Stimulated activated effector memory CD8-positive, alpha-beta T cell treated with anti-CD3 and anti-CD28 coated beads, Interleukin-12 subunit alpha, Interleukin-12 subunit beta, amount 100 ng/mL, for 72 hours (primary cell): ENCODE measurements at regions not wholly inside any gene's neighbourhood (a gene's known extent, or its start where the extent isn't known, plus 50 kb on each side); places are given as distances from the start of the nearest gene placed in this dataset.
"Not testable (repeated sequence)": the region's sequence is repeated elsewhere in the genome, so short reads cannot be mapped to it uniquely, and the experiment has no call there.

Source experiments
- ATAC-seq: fragments of 150-1000 bp; cut with Tn5 transposase; 2 replicates; pipeline ENCODE4 v1.10.0; 2021
- DNase-seq, 2 donors: peaks; one replicate each; pipeline ENCODE4 v3.0.0; 2021 to 2022; ENCODE audit warnings: low spot score in 2 of 2
- H3K27ac Mint-ChIP-seq: one replicate; pipeline ENCODE4 v1.8.0; 2022; ENCODE audit warnings: mild to moderate bottlenecking, mixed read lengths
- H3K36me3 Mint-ChIP-seq: one replicate; pipeline ENCODE4 v1.8.0; 2022; ENCODE audit warnings: mild to moderate bottlenecking, mixed read lengths
- H3K4me1 Mint-ChIP-seq: one replicate; pipeline ENCODE4 v1.8.0; 2022; ENCODE audit warnings: mixed read lengths
- H3K4me3 Mint-ChIP-seq: one replicate; pipeline ENCODE4 v1.8.0; 2022; ENCODE audit warnings: mild to moderate bottlenecking, mixed read lengths
- H3K9me3 Mint-ChIP-seq: one replicate; pipeline ENCODE4 v1.8.0; 2022; ENCODE audit warnings: mixed read lengths

DNA sequence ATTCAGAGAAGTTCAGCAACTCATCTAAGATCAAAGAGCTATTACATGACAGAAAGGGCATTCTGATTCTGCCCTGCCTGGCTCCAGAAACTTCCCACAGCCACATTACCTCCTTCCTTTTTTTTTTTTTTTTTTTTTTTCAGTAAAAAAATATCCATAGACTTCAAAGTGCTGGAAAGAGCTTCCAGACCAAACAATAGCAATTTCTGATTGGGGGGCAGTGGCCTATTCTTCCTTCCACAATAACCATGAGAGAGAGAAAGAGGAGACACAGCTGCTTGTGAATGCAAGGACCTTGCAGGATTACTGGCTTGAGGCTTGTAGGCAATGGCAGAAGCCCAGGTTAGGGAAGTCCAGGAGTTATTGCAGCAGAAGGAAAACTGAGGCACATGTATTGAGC, 151.0 kb upstream of the TOX3 start:
- Mint-ChIP-seq H3K27ac (no peak overlapping the region), H3K4me1 (no peaks in the 10 kb centered on the region), H3K9me3 (peaks cover 11% of the 10 kb centered on the region), H3K36me3 (no peaks in the 10 kb centered on the region), H3K4me3 (no peak overlapping the region)
- ATAC-seq (no peak), DNase-seq (no peak)

DNA sequence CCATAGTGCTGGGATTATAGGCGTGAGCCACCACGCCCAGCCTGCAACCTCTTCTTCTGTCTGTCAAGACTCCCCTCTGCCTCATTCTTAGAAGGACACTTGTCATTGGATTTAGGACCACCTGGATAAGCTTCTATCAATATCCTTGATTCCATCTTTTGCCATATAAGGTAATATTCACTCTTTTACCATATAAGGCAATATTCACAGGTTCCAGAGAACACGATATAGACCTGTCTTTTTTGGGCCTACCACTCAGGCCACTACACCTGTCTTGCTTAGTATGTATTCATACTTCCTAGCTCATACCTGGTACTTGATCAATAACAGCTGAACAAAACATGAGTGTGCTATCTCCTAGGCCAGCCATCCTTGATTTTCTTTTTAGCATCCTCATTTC, 149.2 kb upstream of the TOX3 start:
- no peak for ATAC-seq
- Mint-ChIP-seq H3K36me3 (no peaks in the 10 kb centered on the region), H3K4me1 (no peaks in the 10 kb centered on the region), H3K9me3 (peaks cover 14% of the 10 kb centered on the region), H3K4me3 (no peak overlapping the region), H3K27ac (no peak overlapping the region)
- no peak for DNase-seq

DNA sequence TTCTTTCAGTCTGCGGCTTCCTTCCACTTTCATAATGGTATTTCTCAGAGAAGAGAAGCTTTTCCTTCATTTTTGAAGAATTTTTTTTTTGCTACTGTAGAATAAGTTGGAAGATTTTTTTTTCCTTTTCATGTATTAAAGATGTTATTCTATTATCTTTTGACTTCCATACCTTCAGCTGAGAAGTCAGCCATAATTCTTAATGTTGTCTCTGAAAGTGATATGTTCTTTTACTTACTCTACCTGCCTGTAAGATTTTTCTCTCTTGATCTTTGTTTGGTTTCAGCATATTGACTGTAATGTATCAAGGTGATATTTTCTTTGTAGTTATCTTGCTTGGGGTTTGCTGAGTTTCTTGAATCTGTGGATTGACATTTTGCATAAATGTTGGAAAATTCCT, 143.5 kb upstream of the TOX3 start:
- DNase-seq = no peak
- Mint-ChIP-seq H3K4me3 (no peak overlapping the region), H3K4me1 (no peaks in the 10 kb centered on the region), H3K36me3 (no peaks in the 10 kb centered on the region), H3K27ac (no peak overlapping the region), H3K9me3 (peaks cover 16% of the 10 kb centered on the region)
- no peak for ATAC-seq

DNA sequence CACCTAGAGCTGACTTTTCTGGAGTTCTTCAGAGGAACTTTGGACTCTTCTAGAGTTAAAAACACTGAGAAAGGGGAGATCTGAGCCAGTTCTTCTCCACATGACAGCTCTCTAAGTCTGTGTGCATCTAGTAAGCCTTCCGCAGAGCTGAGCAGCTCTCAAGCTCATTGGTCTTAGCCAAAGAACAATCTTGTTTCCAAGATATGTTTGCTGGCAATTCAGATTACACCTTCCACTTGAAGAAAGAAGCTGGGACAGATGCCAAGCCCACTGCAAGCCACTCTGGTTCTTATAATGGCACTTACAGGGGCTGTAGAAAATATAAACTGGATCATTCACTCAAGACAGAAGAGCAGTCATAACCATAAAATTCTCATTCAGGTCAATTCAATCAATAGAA, 134.1 kb upstream of the TOX3 start:
- H3K4me1 Mint-ChIP-seq = no peaks in the 10 kb centered on the region
- peaks cover 12% of the 10 kb centered on the region for H3K9me3 Mint-ChIP-seq
- no peaks in the 10 kb centered on the region for H3K36me3 Mint-ChIP-seq
- H3K4me3 Mint-ChIP-seq = no peak overlapping the region
- ATAC-seq (no peak), DNase-seq (no peak)
- no peak overlapping the region for H3K27ac Mint-ChIP-seq

DNA sequence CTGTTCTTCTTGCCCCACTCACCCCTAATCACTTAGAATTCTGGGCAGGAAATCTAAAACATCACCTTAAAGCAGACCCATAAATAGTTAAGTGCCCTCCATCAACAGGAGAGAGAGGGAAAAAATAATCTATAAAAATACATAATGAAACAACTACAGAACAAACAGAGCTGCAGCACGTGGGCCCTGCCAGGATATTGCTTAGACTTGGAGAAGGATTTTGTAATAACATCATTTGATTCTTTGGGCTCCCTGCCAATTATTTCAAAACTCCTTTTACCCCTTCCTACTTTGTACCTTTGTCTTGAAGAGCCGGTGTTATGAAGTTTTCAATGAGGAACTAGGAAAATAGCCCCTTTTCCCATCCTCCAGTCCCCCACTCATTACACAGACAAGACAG, 130.6 kb upstream of the TOX3 start:
- peaks cover 4% of the 10 kb centered on the region for H3K9me3 Mint-ChIP-seq
- no peak for ATAC-seq
- H3K36me3 Mint-ChIP-seq = no peaks in the 10 kb centered on the region
- DNase-seq = no peak
- no peak overlapping the region for H3K4me3 Mint-ChIP-seq
- no peak overlapping the region for H3K27ac Mint-ChIP-seq
- no peaks in the 10 kb centered on the region for H3K4me1 Mint-ChIP-seq

DNA sequence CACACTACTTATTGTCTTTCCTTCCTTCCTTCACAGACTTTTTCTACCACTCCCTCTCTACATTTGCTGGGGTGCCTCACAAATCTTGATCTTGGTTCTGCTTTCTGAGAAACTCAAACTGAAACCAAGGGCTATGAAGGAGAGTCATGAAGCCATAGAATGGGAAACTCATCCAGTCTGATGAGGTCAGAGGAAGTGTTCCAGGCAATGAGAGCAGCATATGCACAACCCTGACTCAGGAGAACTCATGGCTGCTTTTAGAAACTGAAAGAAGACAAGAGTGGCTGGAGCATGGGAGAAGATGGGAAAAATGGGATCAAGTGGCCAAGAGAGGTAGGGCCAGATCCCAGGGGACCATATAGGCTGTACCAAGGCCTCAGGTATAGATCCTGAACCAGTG, 130.0 kb upstream of the TOX3 start:
- peaks cover 4% of the 10 kb centered on the region for H3K9me3 Mint-ChIP-seq
- DNase-seq (no peak), ATAC-seq (no peak)
- H3K27ac Mint-ChIP-seq = no peak overlapping the region
- no peaks in the 10 kb centered on the region for H3K36me3 Mint-ChIP-seq
- H3K4me1 Mint-ChIP-seq = no peaks in the 10 kb centered on the region
- H3K4me3 Mint-ChIP-seq = no peak overlapping the region

DNA sequence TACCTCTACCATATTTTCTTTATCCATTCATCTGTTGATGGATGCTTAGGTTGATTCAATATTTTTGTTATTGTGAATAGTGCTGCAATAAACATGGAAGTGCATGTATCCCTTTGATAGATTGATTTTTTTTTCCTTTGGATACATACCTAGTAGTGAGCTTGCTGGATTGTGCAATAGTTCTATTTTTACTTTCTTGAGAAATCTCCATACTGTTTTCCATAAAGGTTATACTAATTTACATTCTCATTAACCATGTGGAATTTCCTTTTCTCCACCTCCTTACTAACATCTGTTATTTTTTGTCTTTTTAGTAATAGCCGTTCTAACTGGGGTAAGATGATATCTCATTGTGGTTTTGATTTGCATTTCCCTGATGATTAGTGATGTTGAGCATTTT, 124.6 kb upstream of the TOX3 start:
- no peak overlapping the region for H3K27ac Mint-ChIP-seq
- DNase-seq (no peak), ATAC-seq (no peak)
- H3K4me3 Mint-ChIP-seq = no peak overlapping the region
- H3K36me3 Mint-ChIP-seq = no peaks in the 10 kb centered on the region
- no peaks in the 10 kb centered on the region for H3K4me1 Mint-ChIP-seq
- H3K9me3 Mint-ChIP-seq = peaks cover 3% of the 10 kb centered on the region

DNA sequence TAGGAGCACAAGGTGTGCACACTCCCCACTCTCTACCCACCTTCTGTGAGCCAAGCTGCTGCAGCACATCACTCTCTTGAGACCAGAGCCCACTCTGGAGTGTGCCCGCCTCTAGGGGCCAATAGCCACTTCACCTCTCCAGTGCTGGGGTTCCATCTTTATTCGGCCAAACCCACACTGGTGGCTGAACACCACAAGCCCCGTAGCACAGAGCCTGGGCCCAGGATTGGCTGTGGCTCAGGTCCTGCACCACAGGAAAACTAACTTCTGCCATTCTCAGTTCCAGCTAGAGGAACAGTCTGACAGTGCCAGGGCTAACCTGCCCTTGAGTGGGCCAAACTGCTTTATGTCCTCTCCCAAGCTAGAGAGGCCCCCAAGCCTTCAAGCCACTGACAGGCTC, 111.0 kb upstream of the TOX3 start:
- Mint-ChIP-seq H3K36me3 (no peaks in the 10 kb centered on the region), H3K4me3 (no peak overlapping the region), H3K27ac (no peak overlapping the region), H3K9me3 (peaks cover 13% of the 10 kb centered on the region), H3K4me1 (no peaks in the 10 kb centered on the region)
- ATAC-seq (no peak), DNase-seq (no peak)

DNA sequence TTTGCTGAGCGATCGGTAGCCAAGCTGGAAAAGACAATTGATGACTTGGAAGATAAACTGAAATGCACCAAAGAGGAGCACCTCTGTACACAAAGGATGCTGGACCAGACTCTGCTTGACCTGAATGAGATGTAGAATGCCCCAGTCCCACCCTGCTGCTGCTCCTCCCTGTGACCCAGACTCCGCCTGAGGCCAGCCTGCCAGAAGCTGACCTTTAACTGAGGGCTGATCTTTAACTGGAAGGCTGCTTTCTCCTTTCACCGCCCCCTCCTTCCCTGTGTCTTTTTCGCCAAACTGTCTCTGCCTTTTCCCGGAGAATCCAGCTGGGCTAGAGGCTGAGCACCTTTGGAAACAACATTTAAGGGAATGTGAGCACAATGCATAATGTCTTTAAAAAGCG, 109.0 kb upstream of the TOX3 start:
- H3K9me3 Mint-ChIP-seq = peaks cover 11% of the 10 kb centered on the region
- not testable (repeated sequence) for H3K4me1 Mint-ChIP-seq, DNase-seq, H3K36me3 Mint-ChIP-seq, H3K4me3 Mint-ChIP-seq, ATAC-seq, H3K27ac Mint-ChIP-seq

DNA sequence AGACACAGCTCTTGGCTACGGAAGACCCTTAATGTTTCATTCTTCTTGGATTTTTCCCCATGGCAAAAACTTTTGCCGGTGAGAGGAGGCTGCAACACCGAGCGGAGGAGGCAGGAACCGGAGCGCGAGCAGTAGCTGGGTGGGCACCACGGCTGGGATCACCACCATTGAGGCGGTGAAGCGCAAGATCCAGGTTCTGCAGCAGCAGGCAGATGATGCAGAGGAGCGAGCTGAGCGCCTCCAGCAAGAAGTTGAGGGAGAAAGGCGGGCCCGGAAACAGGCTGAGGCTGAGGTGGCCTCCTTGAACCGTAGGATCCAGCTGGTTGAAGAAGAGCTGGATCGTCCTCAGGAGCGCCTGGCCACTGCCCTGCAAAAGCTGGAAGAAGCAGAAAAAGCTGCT, 108.2 kb upstream of the TOX3 start:
- not testable (repeated sequence) for H3K4me1 Mint-ChIP-seq, H3K27ac Mint-ChIP-seq, H3K9me3 Mint-ChIP-seq, DNase-seq, H3K36me3 Mint-ChIP-seq, ATAC-seq, H3K4me3 Mint-ChIP-seq

DNA sequence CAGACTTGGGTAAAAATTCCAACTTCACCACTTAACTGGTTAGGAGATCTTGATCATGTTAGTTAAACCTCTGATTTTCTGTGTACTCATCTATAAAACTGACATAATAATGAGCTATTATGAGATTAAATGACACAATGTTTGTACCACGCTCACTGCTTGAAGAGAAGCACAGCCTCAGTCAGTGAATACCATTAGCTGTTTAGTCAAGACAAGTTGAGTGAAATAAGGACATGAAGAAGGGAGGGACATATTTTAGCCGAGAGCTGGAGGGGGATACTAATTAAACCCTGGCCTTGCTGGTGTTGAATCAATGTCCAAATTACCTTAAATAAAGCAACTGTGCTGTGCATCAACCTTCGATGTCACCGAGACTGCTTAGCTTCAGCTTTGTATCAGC, 105.1 kb upstream of the TOX3 start:
- no peaks in the 10 kb centered on the region for H3K4me1 Mint-ChIP-seq
- H3K27ac Mint-ChIP-seq = no peak overlapping the region
- no peak overlapping the region for H3K4me3 Mint-ChIP-seq
- no peak for DNase-seq
- H3K9me3 Mint-ChIP-seq = peaks cover 5% of the 10 kb centered on the region
- ATAC-seq = no peak
- no peaks in the 10 kb centered on the region for H3K36me3 Mint-ChIP-seq

DNA sequence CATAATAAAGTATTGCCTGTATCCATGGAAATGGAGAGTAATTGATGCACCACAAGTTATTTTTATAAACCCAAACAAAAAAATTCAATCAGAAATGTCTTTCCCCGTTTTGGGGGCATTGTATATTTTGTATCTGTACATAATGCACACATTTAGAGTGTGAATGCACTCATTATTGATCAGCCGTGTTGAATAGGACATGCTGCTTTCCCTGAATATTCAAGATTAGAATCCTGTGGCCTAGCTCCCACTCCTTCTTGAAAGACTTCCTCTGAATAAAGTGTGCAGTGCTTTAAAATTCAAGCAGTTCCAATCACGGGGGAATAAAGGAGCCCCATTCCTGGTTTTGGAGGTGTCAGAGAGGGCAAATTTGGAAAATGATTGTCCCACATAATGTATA, 103.8 kb upstream of the TOX3 start:
- no peaks in the 10 kb centered on the region for H3K4me1 Mint-ChIP-seq
- no peak overlapping the region for H3K4me3 Mint-ChIP-seq
- no peak for DNase-seq
- H3K9me3 Mint-ChIP-seq = peaks cover 5% of the 10 kb centered on the region
- no peaks in the 10 kb centered on the region for H3K36me3 Mint-ChIP-seq
- H3K27ac Mint-ChIP-seq = no peak overlapping the region
- no peak for ATAC-seq

DNA sequence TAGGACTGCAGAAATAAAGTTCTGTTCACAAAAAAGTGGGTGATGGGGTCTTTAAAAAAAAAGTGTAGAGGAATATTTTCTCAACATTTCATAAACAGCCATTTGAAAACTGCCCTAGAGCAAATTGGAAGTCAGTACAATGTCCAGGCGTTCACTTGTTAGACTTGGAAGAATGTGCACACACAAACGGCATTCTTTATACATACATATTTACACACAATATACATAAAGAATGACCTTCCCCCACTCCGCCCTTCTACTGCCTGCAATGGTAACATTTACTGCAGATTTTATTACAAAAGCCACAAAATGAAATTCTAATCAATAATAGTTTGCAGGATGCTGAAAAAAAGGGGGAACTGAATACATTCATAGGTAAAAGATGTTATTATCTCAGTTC, 103.4 kb upstream of the TOX3 start:
- ATAC-seq (no peak), DNase-seq (no peak)
- H3K36me3 Mint-ChIP-seq = no peaks in the 10 kb centered on the region
- H3K4me1 Mint-ChIP-seq = no peaks in the 10 kb centered on the region
- no peak overlapping the region for H3K4me3 Mint-ChIP-seq
- peaks cover 5% of the 10 kb centered on the region for H3K9me3 Mint-ChIP-seq
- no peak overlapping the region for H3K27ac Mint-ChIP-seq

DNA sequence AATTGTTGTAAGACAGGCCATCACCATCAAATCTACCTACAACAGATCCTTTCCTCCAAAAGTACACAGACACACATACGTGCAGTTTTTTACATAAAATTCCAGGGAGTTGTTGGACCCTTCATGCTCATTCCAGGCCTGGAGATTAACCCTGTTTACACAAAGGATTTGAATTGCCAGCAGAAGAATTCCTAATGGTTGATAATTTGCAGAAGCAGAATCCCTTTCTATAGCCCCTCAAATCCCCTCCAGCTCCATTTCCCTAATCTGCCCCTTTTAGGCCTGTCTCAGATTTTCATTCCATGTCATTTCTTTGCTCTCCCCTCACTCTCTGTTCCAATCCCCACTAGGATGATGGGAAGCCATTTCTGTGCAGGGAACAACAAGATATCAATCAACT, 102.9 kb upstream of the TOX3 start:
- H3K36me3 Mint-ChIP-seq = no peaks in the 10 kb centered on the region
- no peak overlapping the region for H3K27ac Mint-ChIP-seq
- DNase-seq = no peak
- no peak overlapping the region for H3K4me3 Mint-ChIP-seq
- ATAC-seq = no peak
- no peaks in the 10 kb centered on the region for H3K4me1 Mint-ChIP-seq
- peaks cover 5% of the 10 kb centered on the region for H3K9me3 Mint-ChIP-seq

DNA sequence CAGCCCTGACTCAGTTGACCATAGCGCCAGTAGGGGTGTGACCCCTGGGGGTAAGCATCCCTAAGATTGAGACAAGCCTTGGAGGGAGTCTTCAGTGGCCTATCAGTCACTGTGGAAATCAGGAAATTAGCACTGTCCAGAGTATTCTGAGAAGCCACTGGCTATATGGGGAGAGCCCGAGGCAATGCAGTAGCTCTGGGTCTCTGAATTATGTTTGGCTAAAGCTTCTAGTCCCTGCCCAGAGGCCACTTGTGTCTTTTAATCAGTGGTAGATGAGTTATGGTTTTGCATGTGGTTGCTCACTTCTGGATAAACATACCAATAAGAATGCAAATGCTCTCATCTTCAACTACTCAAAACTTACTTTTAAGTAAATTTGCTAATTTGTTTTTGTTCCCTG, 100.6 kb upstream of the TOX3 start:
- Mint-ChIP-seq H3K9me3 (peaks cover 3% of the 10 kb centered on the region), H3K27ac (no peak overlapping the region), H3K4me1 (no peaks in the 10 kb centered on the region), H3K4me3 (no peak overlapping the region), H3K36me3 (no peaks in the 10 kb centered on the region)
- no peak for DNase-seq
- no peak for ATAC-seq

DNA sequence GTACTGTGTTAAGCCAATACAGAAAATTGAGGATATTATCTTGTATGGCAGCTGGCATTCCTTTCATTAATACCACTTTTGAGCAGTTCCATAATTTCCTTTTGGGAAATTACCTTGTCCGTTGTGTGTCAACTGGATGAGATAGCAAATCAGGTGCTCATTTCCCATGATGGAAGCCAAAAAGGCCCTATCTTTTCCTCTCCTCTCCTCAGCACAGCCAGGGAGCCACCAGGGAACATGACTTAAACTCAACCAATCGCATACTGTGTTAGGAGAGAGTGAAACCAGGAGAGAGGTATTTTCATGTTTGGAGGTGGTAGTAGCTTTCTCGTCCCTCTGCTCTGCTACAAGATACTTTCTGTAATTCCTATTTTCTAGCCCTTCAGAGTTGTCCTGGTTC, 96.1 kb upstream of the TOX3 start:
- H3K9me3 Mint-ChIP-seq = peaks cover 5% of the 10 kb centered on the region
- ATAC-seq = no peak

DNA sequence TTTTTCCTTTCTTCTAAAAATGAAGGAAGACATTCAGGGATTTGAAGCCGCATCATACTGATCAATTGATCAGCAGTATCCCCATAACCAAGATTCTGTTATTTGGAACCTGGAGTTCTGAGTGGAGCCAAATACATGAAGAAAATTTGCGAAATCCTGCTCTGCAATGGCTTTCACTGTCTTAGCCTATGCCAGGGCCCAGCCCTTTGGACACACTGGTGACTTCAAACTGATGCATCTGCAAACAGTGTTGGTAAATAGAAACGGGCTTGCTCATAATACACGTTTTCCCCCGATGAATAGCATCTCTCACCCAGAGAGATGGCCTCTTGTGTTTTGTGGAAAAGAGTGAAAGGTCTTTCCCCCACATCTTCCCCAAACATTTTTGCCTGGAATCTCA, 87.6 kb upstream of the TOX3 start:
- DNase-seq (no peak), ATAC-seq (no peak)
- no peaks in the 10 kb centered on the region for H3K36me3 Mint-ChIP-seq
- H3K27ac Mint-ChIP-seq = no peak overlapping the region
- H3K9me3 Mint-ChIP-seq = peaks cover 16% of the 10 kb centered on the region
- H3K4me1 Mint-ChIP-seq = no peaks in the 10 kb centered on the region
- no peak overlapping the region for H3K4me3 Mint-ChIP-seq

More for the DNA sequence above, 96.1 kb upstream of the TOX3 start:
- no peaks in the 10 kb centered on the region for H3K4me1 Mint-ChIP-seq
- no peak overlapping the region for H3K4me3 Mint-ChIP-seq
- no peak overlapping the region for H3K27ac Mint-ChIP-seq
- H3K36me3 Mint-ChIP-seq = no peaks in the 10 kb centered on the region
- DNase-seq = no peak
